Caco-2 (cell line): ENCODE measurements at regions not wholly inside any gene's neighbourhood (a gene's known extent, or its start where the extent isn't known, plus 50 kb on each side); places are given as distances from the start of the nearest gene placed in this dataset.

Experiments
- BruUV-seq: library from RNA; stranded (reverse); fragments of 400-500 nt; replicated peaks from 2 replicates; lab custom pipeline; 2021; lab: Mats Ljungman, UMichigan
- CTCF ChIA-PET: fragments of 300-600 bp; sonication (Branson Sonifier 250); formaldehyde crosslinking; loops from one replicate; lab custom pipeline; 2022; ENCODE audit warnings: antibody characterized with exemption; lab: Charles Lee
- POLR2A ChIA-PET: fragments of 300-600 bp; sonication (Branson Sonifier 250); formaldehyde crosslinking; loops from one replicate; lab custom pipeline; 2022; ENCODE audit warnings: antibody characterized with exemption; lab: Charles Lee
- DNase-seq, 2 experiments: peaks; one replicate each; pipeline versions ENCODE4 v3.0.0 to v3.0.0-alpha.2; 2020 to 2022
- H3K27me3 ChIP-seq: replicated peaks from 2 replicates; pipeline ENCODE4 v1.6.0; 2011; ENCODE audit warnings: low read length; ENCODE audit not compliant: control insufficient read depth, insufficient read depth
- H3K36me3 ChIP-seq: 2 replicates; pipeline ENCODE4 v1.5.1; 2011; ENCODE audit warnings: low read length; ENCODE audit not compliant: control insufficient read depth, insufficient read depth
- H3K4me1 ChIP-seq: fragments of 250-450 bp; sonication (Bioruptor Pico); 2 replicates; pipeline ENCODE4 v1.5.1; 2020; ENCODE audit warnings: mild to moderate bottlenecking
- H3K4me3 ChIP-seq: 2 replicates; pipeline ENCODE4 v1.5.1; 2011; ENCODE audit warnings: low read depth, mild to moderate bottlenecking, control low read depth, low read length
- H3K9me3 ChIP-seq: fragments of 250-450 bp; sonication (Bioruptor Pico); 2 replicates; pipeline ENCODE4 v1.5.1; 2020; ENCODE audit warnings: mild to moderate bottlenecking, moderate library complexity
- H3K27ac Mint-ChIP-seq: one replicate; pipeline ENCODE4 v1.8.0; 2022; ENCODE audit warnings: mixed read lengths; ENCODE audit not compliant: unreplicated experiment
- H3K27me3 Mint-ChIP-seq: one replicate; pipeline ENCODE4 v1.8.0; 2022; ENCODE audit warnings: mixed read lengths; ENCODE audit not compliant: insufficient read depth, unreplicated experiment
- H3K36me3 Mint-ChIP-seq: one replicate; pipeline ENCODE4 v1.8.0; 2022; ENCODE audit warnings: mild to moderate bottlenecking, mixed read lengths; ENCODE audit not compliant: insufficient read depth, unreplicated experiment
- H3K4me1 Mint-ChIP-seq: one replicate; pipeline ENCODE4 v1.8.0; 2022; ENCODE audit warnings: low read depth, mixed read lengths; ENCODE audit not compliant: unreplicated experiment
- H3K4me3 Mint-ChIP-seq: one replicate; pipeline ENCODE4 v1.8.0; 2022; ENCODE audit warnings: mild to moderate bottlenecking, moderate library complexity, mixed read lengths; ENCODE audit not compliant: unreplicated experiment
- H3K9me3 Mint-ChIP-seq: one replicate; pipeline ENCODE4 v1.8.0; 2022; ENCODE audit warnings: mixed read lengths; ENCODE audit not compliant: unreplicated experiment
- CTCF ChIP-seq, 2 experiments: fragments of 200-600 bp in 1 of 2; IDR thresholded peaks; 1 replicate in 1 of 2; 2 replicates in 1 of 2; pipeline versions ENCODE4 v1.5.1 to v1.8.0; 2011 to 2022; ENCODE audit warnings: antibody characterized with exemption in 1 of 2, control low read depth in 1 of 2, inconsistent platforms in 1 of 2, low read depth in 1 of 2, low read length in 1 of 2, mild to moderate bottlenecking in 1 of 2, moderate library complexity in 1 of 2; ENCODE audit not compliant: insufficient read depth in 1 of 2, severe bottlenecking in 1 of 2, unreplicated experiment in 1 of 2
- intact Hi-C: fragments of 100-400 bp; cut with micrococcal nuclease; formaldehyde crosslinking; loops from one replicate; pipeline ENCODE4 v1.10.0; 2022; ENCODE audit not compliant: unreplicated experiment

GRCh38 chr6:56793938-56794337 lies 151.2 kb upstream of the DST start:
- ChIA-PET CTCF (no interaction called here), POLR2A (no interaction called here)
- peaks cover 27% of the 10 kb centered on the region for H3K4me1 ChIP-seq
- no peak overlapping the region for H3K4me3 ChIP-seq
- Mint-ChIP-seq H3K4me1 (peaks cover 32% of the 10 kb centered on the region), H3K27me3 (no peaks in the 10 kb centered on the region), H3K9me3 (no peaks in the 10 kb centered on the region), H3K27ac (no peak overlapping the region), H3K36me3 (no peaks in the 10 kb centered on the region), H3K4me3 (no peak overlapping the region)
- H3K36me3 ChIP-seq = no peaks in the 10 kb centered on the region
- intact Hi-C loops = no loop called here
- no peaks in the 10 kb centered on the region for H3K27me3 ChIP-seq
- H3K9me3 ChIP-seq = no peaks in the 10 kb centered on the region
- TF ChIP-seq CTCF (IDR thresholded peaks at IDR 0.05; ENCODE audit: insufficient read depth in 1 of 2, low read depth in 1 of 2, low read length in 1 of 2, severe bottlenecking in 1 of 2, unreplicated experiment in 1 of 2) = no peak
- no peak for DNase-seq
- BruUV-seq = no TSS peak

DNA sequence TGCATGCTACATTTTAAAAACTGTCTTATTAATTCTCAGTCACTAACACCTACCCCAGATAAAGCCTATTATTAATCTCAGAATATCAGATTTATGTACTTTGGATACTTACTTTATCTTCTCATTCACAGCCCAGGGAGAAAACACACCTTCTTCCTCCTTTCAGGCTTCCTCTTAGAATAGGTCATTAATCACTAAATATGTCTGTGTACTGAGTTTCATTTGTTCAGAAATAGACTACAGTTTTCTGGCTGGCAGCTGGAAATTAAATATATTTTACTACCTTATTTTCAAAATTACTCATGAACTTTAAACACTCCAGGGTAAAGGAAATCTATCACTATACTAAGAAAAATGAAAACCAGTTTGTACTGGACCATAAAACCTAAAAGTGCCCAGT lies 147.7 kb upstream of the DST start:
- Mint-ChIP-seq H3K36me3 (peaks cover 12% of the 10 kb centered on the region), H3K9me3 (peaks cover 9% of the 10 kb centered on the region), H3K27ac (no peak overlapping the region), H3K27me3 (no peaks in the 10 kb centered on the region), H3K4me3 (no peak overlapping the region), H3K4me1 (peaks cover 15% of the 10 kb centered on the region)
- Histone ChIP-seq H3K4me1 (peaks cover 2% of the 10 kb centered on the region), H3K36me3 (no peaks in the 10 kb centered on the region), H3K27me3 (no peaks in the 10 kb centered on the region), H3K9me3 (no peaks in the 10 kb centered on the region), H3K4me3 (no peak overlapping the region)
- no TSS peak for BruUV-seq
- no peak for TF ChIP-seq CTCF (IDR thresholded peaks at IDR 0.05; ENCODE audit: insufficient read depth in 1 of 2, low read depth in 1 of 2, low read length in 1 of 2, severe bottlenecking in 1 of 2, unreplicated experiment in 1 of 2)
- ChIA-PET POLR2A (no interaction called here), CTCF (no interaction called here)
- DNase-seq = no peak
- intact Hi-C loops = no loop called here

DNA sequence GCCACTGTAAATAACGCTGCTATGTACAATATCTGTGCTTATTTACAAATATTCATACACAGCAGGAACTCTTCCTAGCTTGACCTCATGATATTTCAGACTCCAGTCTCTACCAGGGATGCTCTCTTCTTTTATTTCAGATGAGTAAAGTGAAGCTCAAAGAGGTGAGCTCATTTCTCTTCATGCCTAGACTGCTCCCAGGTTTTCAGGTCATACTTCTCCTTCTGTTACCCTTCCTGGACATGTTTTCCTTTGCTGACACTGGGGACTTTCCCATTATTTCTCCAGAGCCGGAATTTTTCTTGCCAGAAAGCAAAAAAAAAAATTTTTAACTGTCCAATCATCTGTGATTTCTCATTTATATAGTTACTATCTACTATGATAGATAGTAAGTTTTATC lies 147.2 kb upstream of the DST start:
- Mint-ChIP-seq H3K27me3 (no peaks in the 10 kb centered on the region), H3K4me1 (peaks cover 10% of the 10 kb centered on the region), H3K27ac (no peak overlapping the region), H3K36me3 (peaks cover 13% of the 10 kb centered on the region), H3K9me3 (peaks cover 10% of the 10 kb centered on the region), H3K4me3 (no peak overlapping the region)
- H3K36me3 ChIP-seq = no peaks in the 10 kb centered on the region
- H3K4me3 ChIP-seq = no peak overlapping the region
- intact Hi-C loops = no loop called here
- TF ChIP-seq CTCF (IDR thresholded peaks at IDR 0.05; ENCODE audit: insufficient read depth in 1 of 2, low read depth in 1 of 2, low read length in 1 of 2, severe bottlenecking in 1 of 2, unreplicated experiment in 1 of 2) = no peak
- no peak for DNase-seq
- no peaks in the 10 kb centered on the region; the same call in none of the 2 replicates for H3K4me1 ChIP-seq
- POLR2A ChIA-PET = no interaction called here
- no TSS peak for BruUV-seq
- CTCF ChIA-PET = no interaction called here
- no peaks in the 10 kb centered on the region for H3K27me3 ChIP-seq
- H3K9me3 ChIP-seq = no peaks in the 10 kb centered on the region
